Lower leg skin (tissue), 3 donors: ENCODE measurements at regions not wholly inside any gene's neighbourhood (a gene's known extent, or its start where the extent isn't known, plus 50 kb on each side); places are given as distances from the start of the nearest gene placed in this dataset.
"Not testable (repeated sequence)": the region's sequence is repeated elsewhere in the genome, so short reads cannot be mapped to it uniquely, and the experiment has no call there.

Experiments used
- CTCF ChIP-seq, 3 donors: fragments of 450-650 bp; IDR thresholded peaks; one replicate each; pipeline ENCODE4 v1.5.1; 2016; ENCODE audit warnings: antibody characterized with exemption in 3 of 3, mild to moderate bottlenecking in 3 of 3, moderate library complexity in 2 of 3
- POLR2A ChIP-seq, 2 donors: fragments of 450-650 bp; IDR thresholded peaks; one replicate each; pipeline ENCODE4 v1.6.1; 2016 to 2017; ENCODE audit warnings: antibody characterized with exemption in 2 of 2, mild to moderate bottlenecking in 1 of 2, moderate library complexity in 1 of 2

GRCh38 chr11:91483956-91484355 lies 740.7 kb upstream of the FAT3 start:
- TF ChIP-seq CTCF, POLR2A (IDR thresholded peaks at IDR 0.05): not testable (repeated sequence)
